ENCODE measurements at regions not wholly inside any gene's neighbourhood (a gene's known extent, or its start where the extent isn't known, plus 50 kb on each side); places are given as distances from the start of the nearest gene placed in this dataset.
A peak's percentile ranks its signal among the peaks of the same experiment; 100 is the strongest.
"Not testable (repeated sequence)": the region's sequence is repeated elsewhere in the genome, so short reads cannot be mapped to it uniquely, and the experiment has no call there.

- no peak for DNase-seq (ENCODE audit: low read depth)
Measured at GRCh38 chr3:107142786-107143575, 234.3 kb upstream of the CCDC54 start.

- DNase-seq (ENCODE audit: low read depth) = no peak
Measured at GRCh38 chr3:107150675-107151074, 226.6 kb upstream of the CCDC54 start.

DNA sequence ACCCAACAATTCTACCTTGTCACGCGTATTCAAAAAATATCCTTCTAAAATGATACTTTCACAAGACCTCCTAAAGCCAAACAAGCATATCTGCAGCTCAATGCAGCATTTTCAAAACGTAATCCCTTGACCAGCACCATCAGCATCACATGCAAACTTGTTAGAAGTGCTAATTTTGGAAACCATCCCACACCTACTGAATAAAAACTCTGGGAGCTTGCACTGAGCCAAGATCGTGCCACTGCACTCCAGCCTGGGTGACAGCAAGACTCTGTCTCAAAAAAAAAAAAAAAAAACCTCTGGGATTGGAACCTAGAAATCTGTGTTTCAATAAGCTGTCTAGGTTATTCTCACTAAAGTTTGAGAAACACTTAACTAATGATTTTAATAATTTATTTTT is 223.3 kb upstream of the CCDC54 start:
- DNase-seq (ENCODE audit: low read depth) = no peak

- no peak for DNase-seq (ENCODE audit: low read depth)
Measured at GRCh38 chr3:107172411-107172810, 204.8 kb upstream of the CCDC54 start.

- peak; percentile 43 for DNase-seq (ENCODE audit: low read depth)
Measured at GRCh38 chr3:107184375-107184774, 192.9 kb upstream of the CCDC54 start.

DNA sequence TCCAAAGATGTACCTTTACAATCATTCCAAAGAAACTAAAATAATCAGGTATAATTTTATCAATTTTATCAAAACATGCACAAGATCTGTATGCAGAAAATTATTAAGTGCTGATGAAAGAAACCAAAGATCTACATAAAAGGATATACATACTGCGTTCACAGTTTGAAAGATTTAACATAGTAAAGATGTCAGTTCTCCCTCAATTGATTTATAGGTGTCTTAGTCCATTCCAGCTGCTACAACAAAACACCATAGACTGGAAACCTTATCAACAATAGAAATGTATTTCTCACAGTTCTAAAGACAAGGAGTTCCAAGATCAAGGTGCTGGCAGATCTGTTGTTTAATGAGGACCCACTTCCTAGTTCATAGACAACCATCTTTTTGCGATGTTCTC is 189.0 kb upstream of the CCDC54 start:
- DNase-seq (ENCODE audit: low read depth) = no peak

DNA sequence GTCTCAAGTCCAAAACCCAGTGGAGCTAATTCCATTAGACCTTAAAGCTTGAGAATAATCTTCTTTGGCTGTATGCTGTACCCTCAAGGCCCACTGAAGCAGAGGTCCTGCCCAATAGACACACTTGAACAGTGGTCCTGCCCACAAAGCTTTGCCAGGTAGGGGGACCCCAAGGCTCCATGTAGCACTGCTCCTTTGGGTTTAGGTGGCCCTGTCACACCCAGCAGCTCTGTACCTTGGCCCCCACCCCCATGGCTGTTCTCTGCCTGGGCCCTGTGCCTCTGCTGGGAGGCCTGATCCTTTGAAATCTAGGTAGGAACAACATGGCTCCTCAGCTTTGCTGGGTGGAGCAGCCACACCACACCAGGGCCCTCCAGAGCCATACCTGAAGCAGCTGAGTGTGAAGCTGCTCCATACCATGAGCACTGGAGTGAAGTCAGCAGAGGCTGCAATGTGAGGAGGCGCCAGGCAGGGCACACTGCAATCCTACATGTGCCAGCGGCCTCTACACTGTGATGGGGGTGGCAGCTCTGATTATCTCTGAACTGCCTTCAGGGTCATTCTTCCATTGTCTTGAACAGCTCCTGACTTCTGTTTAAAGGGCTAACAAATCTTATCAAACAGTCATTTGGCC is 188.0 kb upstream of the CCDC54 start:
- no peak for DNase-seq (ENCODE audit: low read depth)

- no peak for DNase-seq (ENCODE audit: low read depth)
Measured at GRCh38 chr3:107193116-107193515, 184.1 kb upstream of the CCDC54 start.

- no peak for DNase-seq (ENCODE audit: low read depth)
Measured at GRCh38 chr3:107198581-107199181, 178.6 kb upstream of the CCDC54 start.

- no peak for DNase-seq (ENCODE audit: low read depth)
Measured at GRCh38 chr3:107201146-107201545, 176.1 kb upstream of the CCDC54 start.

- not testable (repeated sequence) for DNase-seq (ENCODE audit: low read depth)
Measured at GRCh38 chr3:107202885-107203284, 174.4 kb upstream of the CCDC54 start.

GRCh38 chr3:107204121-107204520 is 173.1 kb upstream of the CCDC54 start:
- DNase-seq (ENCODE audit: low read depth) = no peak

- no peak for DNase-seq (ENCODE audit: low read depth)
Measured at GRCh38 chr3:107205358-107205757, 171.9 kb upstream of the CCDC54 start.

DNA sequence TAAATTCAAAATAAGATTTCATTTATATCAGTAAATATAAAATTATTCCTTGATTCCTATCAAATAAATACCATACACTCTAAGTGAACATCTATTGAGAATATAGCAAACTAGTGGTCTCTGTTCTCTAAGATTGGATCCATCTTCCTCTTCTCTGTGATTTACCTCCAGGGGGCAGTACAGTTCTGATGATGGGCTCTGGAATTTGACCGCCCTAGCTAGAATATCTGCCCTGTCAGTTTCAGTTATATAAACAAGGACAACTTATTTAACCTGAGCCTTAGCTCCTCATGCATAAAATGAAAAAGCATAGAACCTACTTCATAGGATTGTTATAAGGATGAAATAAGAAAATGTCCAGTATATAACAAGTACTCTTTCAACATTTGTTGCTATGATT is 171.1 kb upstream of the CCDC54 start:
- peak; percentile 84 for DNase-seq (ENCODE audit: low read depth)

DNA sequence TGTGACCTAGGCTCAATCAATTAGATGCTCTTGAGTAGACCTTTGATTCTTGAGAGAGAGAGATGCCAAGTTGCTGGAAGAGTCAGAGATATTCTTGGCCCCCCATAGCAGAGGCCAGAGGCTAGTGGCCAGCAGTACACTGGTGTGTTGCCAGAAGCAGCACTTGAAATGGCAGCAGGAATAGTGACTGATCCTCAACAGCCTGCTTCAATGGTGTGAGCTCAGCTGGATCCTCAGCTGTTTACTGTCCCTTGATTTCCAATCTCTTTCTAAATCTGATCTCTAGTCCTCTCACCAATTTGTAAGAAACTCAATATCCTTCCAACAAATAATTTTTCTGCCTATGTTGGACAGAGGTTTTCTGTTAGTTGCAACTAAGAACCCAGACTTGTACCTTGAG is 170.3 kb upstream of the CCDC54 start:
- DNase-seq (ENCODE audit: low read depth) = no peak

DNA sequence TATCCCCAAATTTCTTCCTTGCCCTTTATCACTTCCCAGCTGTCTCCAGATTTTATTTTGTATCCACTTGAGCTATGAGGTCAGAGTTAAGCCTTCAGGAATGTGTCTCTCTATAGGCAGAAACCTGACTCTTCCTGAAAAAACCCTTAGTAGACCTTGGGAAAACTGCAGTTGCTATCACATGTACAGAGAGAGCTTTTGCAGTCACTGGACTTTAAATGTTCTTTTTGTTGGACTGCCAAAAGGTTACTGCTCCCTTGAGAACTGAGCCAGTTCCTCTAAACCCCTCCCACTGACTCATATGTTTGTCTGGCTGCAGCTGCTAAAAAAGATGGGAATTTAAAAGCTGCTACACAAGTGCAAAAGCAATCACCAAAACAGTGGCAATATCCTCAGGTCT is 169.1 kb upstream of the CCDC54 start:
- DNase-seq (ENCODE audit: low read depth) = peak; percentile 89

DNA sequence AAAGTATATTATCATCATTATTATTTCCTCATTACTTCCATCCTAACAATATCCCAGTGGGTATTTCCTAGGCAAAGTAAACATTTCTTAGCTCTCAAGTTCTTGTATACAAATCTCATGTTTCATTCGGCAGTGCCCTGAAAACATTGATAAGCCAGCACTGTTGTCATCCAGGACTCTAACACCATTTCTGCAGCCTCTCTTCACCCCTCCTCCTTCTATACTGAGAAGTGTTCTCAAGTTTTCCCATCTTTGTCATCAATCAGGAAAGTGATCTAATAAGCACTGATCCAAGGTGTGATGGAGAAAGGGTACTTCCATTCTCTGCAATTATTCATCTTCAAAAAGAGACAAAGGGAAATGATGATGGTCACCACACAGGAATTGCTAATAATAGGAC is 168.4 kb upstream of the CCDC54 start:
- no peak for DNase-seq (ENCODE audit: low read depth)

GRCh38 chr3:107209302-107209990 is 167.8 kb upstream of the CCDC54 start:
- DNase-seq (ENCODE audit: low read depth) = no peak

- no peak for DNase-seq (ENCODE audit: low read depth)
Measured at GRCh38 chr3:107211608-107212007, 165.6 kb upstream of the CCDC54 start.

GRCh38 chr3:107212618-107213017 is 164.6 kb upstream of the CCDC54 start:
- no peak for DNase-seq (ENCODE audit: low read depth)

GRCh38 chr3:107213044-107213669 is 164.1 kb upstream of the CCDC54 start:
- no peak for DNase-seq (ENCODE audit: low read depth)

GRCh38 chr3:107216229-107216628 is 161.0 kb upstream of the CCDC54 start:
- DNase-seq (ENCODE audit: low read depth) = no peak

Measured in ELR (cell line).